ENCODE measurements at regions not wholly inside any gene's neighbourhood (a gene's known extent, or its start where the extent isn't known, plus 50 kb on each side); places are given as distances from the start of the nearest gene placed in this dataset.

- H4K20me1 ChIP-seq (ENCODE audit: insufficient read depth, low read length): no peaks in the 10 kb centered on the region
- no peaks in the 10 kb centered on the region for H3K9me2 ChIP-seq (ENCODE audit: low read depth, low read length)
- H3K79me2 ChIP-seq (ENCODE audit: insufficient read depth, low read length): no peaks in the 10 kb centered on the region
- H3K4me1 ChIP-seq (ENCODE audit: insufficient read depth, low read length, severe bottlenecking): no peaks in the 10 kb centered on the region
- no peak overlapping the region for H3K4me3 ChIP-seq (ENCODE audit: low read depth, low read length, poor library complexity, severe bottlenecking)
- TF ChIP-seq EZH2 (IDR thresholded peaks at IDR 0.05; ENCODE audit: borderline replicate concordance, low read length) (no peak), CTCF (IDR thresholded peaks at IDR 0.05; ENCODE audit: low read length) (no peak)
- no peaks in the 10 kb centered on the region for H3K27me3 ChIP-seq (ENCODE audit: insufficient read depth, low read length)
- no peak overlapping the region for H2AFZ ChIP-seq (ENCODE audit: low read length)
- H3K9ac ChIP-seq (ENCODE audit: low read length): no peak overlapping the region
- H3F3A ChIP-seq (ENCODE audit: insufficient read depth, low read length): no peaks in the 10 kb centered on the region
- H3K9me3 ChIP-seq (ENCODE audit: low read length): no peaks in the 10 kb centered on the region
- no peaks in the 10 kb centered on the region for H3K36me3 ChIP-seq (ENCODE audit: insufficient read depth, low read length)
- H3K27ac ChIP-seq (ENCODE audit: low read depth, low read length, poor library complexity, severe bottlenecking): no peak overlapping the region
- H3K4me2 ChIP-seq (ENCODE audit: low read length): no peak overlapping the region
Observed at GRCh38 chr1:112196008-112196588, 199.9 kb upstream of the CTTNBP2NL start.

GRCh38 chr1:112196731-112197130, 199.3 kb upstream of the CTTNBP2NL start:
- H3K9me3 ChIP-seq (ENCODE audit: low read length): no peaks in the 10 kb centered on the region
- no peaks in the 10 kb centered on the region for H3K27me3 ChIP-seq (ENCODE audit: insufficient read depth, low read length)
- no peaks in the 10 kb centered on the region for H3F3A ChIP-seq (ENCODE audit: insufficient read depth, low read length)
- TF ChIP-seq CTCF (IDR thresholded peaks at IDR 0.05; ENCODE audit: low read length) (no peak), EZH2 (IDR thresholded peaks at IDR 0.05; ENCODE audit: borderline replicate concordance, low read length) (no peak)
- no peak overlapping the region for H2AFZ ChIP-seq (ENCODE audit: low read length)
- H3K4me1 ChIP-seq (ENCODE audit: insufficient read depth, low read length, severe bottlenecking): no peaks in the 10 kb centered on the region
- H3K79me2 ChIP-seq (ENCODE audit: insufficient read depth, low read length): no peaks in the 10 kb centered on the region
- no peaks in the 10 kb centered on the region for H4K20me1 ChIP-seq (ENCODE audit: insufficient read depth, low read length)
- H3K4me3 ChIP-seq (ENCODE audit: low read depth, low read length, poor library complexity, severe bottlenecking): no peak overlapping the region
- no peaks in the 10 kb centered on the region for H3K36me3 ChIP-seq (ENCODE audit: insufficient read depth, low read length)
- no peaks in the 10 kb centered on the region for H3K9me2 ChIP-seq (ENCODE audit: low read depth, low read length)
- H3K27ac ChIP-seq (ENCODE audit: low read depth, low read length, poor library complexity, severe bottlenecking): no peak overlapping the region
- no peak overlapping the region for H3K9ac ChIP-seq (ENCODE audit: low read length)
- H3K4me2 ChIP-seq (ENCODE audit: low read length): no peak overlapping the region

- Histone ChIP-seq H3K9me2 (ENCODE audit: low read depth, low read length) (no peaks in the 10 kb centered on the region), H3K27me3 (ENCODE audit: insufficient read depth, low read length) (no peaks in the 10 kb centered on the region), H2AFZ (ENCODE audit: low read length) (no peak overlapping the region), H3K9me3 (ENCODE audit: low read length) (no peaks in the 10 kb centered on the region), H3K79me2 (ENCODE audit: insufficient read depth, low read length) (no peaks in the 10 kb centered on the region), H4K20me1 (ENCODE audit: insufficient read depth, low read length) (no peaks in the 10 kb centered on the region), H3K4me2 (ENCODE audit: low read length) (no peak overlapping the region), H3K27ac (ENCODE audit: low read depth, low read length, poor library complexity, severe bottlenecking) (no peak overlapping the region), H3K4me3 (ENCODE audit: low read depth, low read length, poor library complexity, severe bottlenecking) (no peak overlapping the region), H3K4me1 (ENCODE audit: insufficient read depth, low read length, severe bottlenecking) (no peaks in the 10 kb centered on the region), H3K9ac (ENCODE audit: low read length) (no peak overlapping the region), H3F3A (ENCODE audit: insufficient read depth, low read length) (no peaks in the 10 kb centered on the region; the same call in 1 of the 2 replicates), H3K36me3 (ENCODE audit: insufficient read depth, low read length) (no peaks in the 10 kb centered on the region)
- TF ChIP-seq EZH2 (IDR thresholded peaks at IDR 0.05; ENCODE audit: borderline replicate concordance, low read length) (no peak), CTCF (IDR thresholded peaks at IDR 0.05; ENCODE audit: low read length) (no peak)
Observed at GRCh38 chr1:112209493-112209892, 186.5 kb upstream of the CTTNBP2NL start.
